ENCODE measurements at regions not wholly inside any gene's neighbourhood (a gene's known extent, or its start where the extent isn't known, plus 50 kb on each side); places are given as distances from the start of the nearest gene placed in this dataset.

GRCh38 chr2:221997683-221998082 lies 301.1 kb downstream of the PAX3 start:
- TF ChIP-seq ZNF274 (IDR thresholded peaks at IDR 0.05; ENCODE audit: low read depth, low read length) (no peak), YY1 (IDR thresholded peaks at IDR 0.05; ENCODE audit: insufficient read depth, insufficient read length) (no peak), SUZ12 (IDR thresholded peaks at IDR 0.05; ENCODE audit: extremely low read depth, insufficient read depth, insufficient read length) (no peak)
